ENCODE measurements at regions not wholly inside any gene's neighbourhood (a gene's known extent, or its start where the extent isn't known, plus 50 kb on each side); places are given as distances from the start of the nearest gene placed in this dataset.

GRCh38 chr1:4969556-4970129 is 315.2 kb downstream of the AJAP1 start:
- Histone ChIP-seq H3K4me3 (no peak overlapping the region), H3K27ac (no peak overlapping the region), H3K36me3 (no peaks in the 10 kb centered on the region), H3K27me3 (peaks cover 0 to 14% of the 10 kb centered on the region in 2 donors), H3K4me1 (no peaks in the 10 kb centered on the region), H3K9me3 (no peaks in the 10 kb centered on the region)
- no peak for DNase-seq (ENCODE audit: low spot score in 2 of 2)
- intact Hi-C loops (cut with DNase I; ENCODE audit: low total_unique reads): no loop called here
- TF ChIP-seq CTCF (IDR thresholded peaks at IDR 0.05) (no peak), POLR2AphosphoS5 (IDR thresholded peaks at IDR 0.05) (no peak), POLR2A (IDR thresholded peaks at IDR 0.05) (no peak)

GRCh38 chr1:4965346-4966075 is 311.1 kb downstream of the AJAP1 start:
- Histone ChIP-seq H3K27me3 (peaks cover 0 to 37% of the 10 kb centered on the region in 2 donors), H3K27ac (no peak overlapping the region), H3K4me1 (no peaks in the 10 kb centered on the region), H3K9me3 (no peaks in the 10 kb centered on the region), H3K36me3 (no peaks in the 10 kb centered on the region), H3K4me3 (no peak overlapping the region)
- intact Hi-C loops (cut with DNase I; ENCODE audit: low total_unique reads): no loop called here
- no peak for DNase-seq (ENCODE audit: low spot score in 2 of 2)
- no peak for TF ChIP-seq POLR2AphosphoS5 (IDR thresholded peaks at IDR 0.05)
- no peak for TF ChIP-seq POLR2A (IDR thresholded peaks at IDR 0.05)
- TF ChIP-seq CTCF (IDR thresholded peaks at IDR 0.05): no peak

GRCh38 chr1:4964634-4965345 is 310.4 kb downstream of the AJAP1 start:
- H3K4me3 ChIP-seq: no peak overlapping the region
- DNase-seq (ENCODE audit: low spot score in 2 of 2): no peak
- no peaks in the 10 kb centered on the region for H3K36me3 ChIP-seq
- TF ChIP-seq POLR2AphosphoS5 (IDR thresholded peaks at IDR 0.05): no peak
- H3K27me3 ChIP-seq: peaks cover 0 to 42% of the 10 kb centered on the region in 2 donors
- intact Hi-C loops (cut with DNase I; ENCODE audit: low total_unique reads): no loop called here
- H3K4me1 ChIP-seq: no peaks in the 10 kb centered on the region
- no peaks in the 10 kb centered on the region for H3K9me3 ChIP-seq
- H3K27ac ChIP-seq: no peak overlapping the region

- Histone ChIP-seq H3K27ac (no peak overlapping the region), H3K4me1 (no peaks in the 10 kb centered on the region), H3K9me3 (no peaks in the 10 kb centered on the region), H3K4me3 (no peak overlapping the region), H3K36me3 (no peaks in the 10 kb centered on the region), H3K27me3 (peaks cover 0 to 42% of the 10 kb centered on the region in 2 donors)
- TF ChIP-seq POLR2A (IDR thresholded peaks at IDR 0.05) (no peak), POLR2AphosphoS5 (IDR thresholded peaks at IDR 0.05) (no peak), CTCF (IDR thresholded peaks at IDR 0.05) (no peak)
- DNase-seq (ENCODE audit: low spot score in 2 of 2): no peak
- intact Hi-C loops (cut with DNase I; ENCODE audit: low total_unique reads): no loop called here
Measured at GRCh38 chr1:4963251-4963650, 308.8 kb downstream of the AJAP1 start.

- H3K36me3 ChIP-seq: no peaks in the 10 kb centered on the region
- H3K27ac ChIP-seq: no peak overlapping the region
- no peak overlapping the region for H3K4me3 ChIP-seq
- TF ChIP-seq CTCF (IDR thresholded peaks at IDR 0.05): no peak
- no peak for TF ChIP-seq POLR2A (IDR thresholded peaks at IDR 0.05)
- TF ChIP-seq POLR2AphosphoS5 (IDR thresholded peaks at IDR 0.05): no peak
- peaks cover 0 to 39% of the 10 kb centered on the region in 2 donors for H3K27me3 ChIP-seq
- no peak for DNase-seq (ENCODE audit: low spot score in 2 of 2)
- no peaks in the 10 kb centered on the region for H3K4me1 ChIP-seq
- H3K9me3 ChIP-seq: no peaks in the 10 kb centered on the region
- intact Hi-C loops (cut with DNase I; ENCODE audit: low total_unique reads): no loop called here
Measured at GRCh38 chr1:4962836-4963235, 308.4 kb downstream of the AJAP1 start.

Measured in breast epithelium (tissue), 4 donors.